GM18498 (cell line): ENCODE measurements at regions not wholly inside any gene's neighbourhood (a gene's known extent, or its start where the extent isn't known, plus 50 kb on each side); places are given as distances from the start of the nearest gene placed in this dataset.
"Not testable (repeated sequence)": the region's sequence is repeated elsewhere in the genome, so short reads cannot be mapped to it uniquely, and the experiment has no call there.

ENCODE experiments used
- ATAC-seq: cut with Tn5 transposase; IDR thresholded peaks from one replicate; pipeline ENCODE4 v1.9.1; 2021; ENCODE audit warnings: mild to moderate bottlenecking, moderate library complexity; ENCODE audit not compliant: unreplicated experiment

GRCh38 chr21:31538816-31539215 is 120.7 kb upstream of the SOD1 start:
- no peak for ATAC-seq

- ATAC-seq: no peak
These were observed 121.5 kb upstream of the SOD1 start for GRCh38 chr21:31537872-31538576.

GRCh38 chr21:31536138-31536537 is 123.4 kb upstream of the SOD1 start:
- ATAC-seq: no peak

DNA sequence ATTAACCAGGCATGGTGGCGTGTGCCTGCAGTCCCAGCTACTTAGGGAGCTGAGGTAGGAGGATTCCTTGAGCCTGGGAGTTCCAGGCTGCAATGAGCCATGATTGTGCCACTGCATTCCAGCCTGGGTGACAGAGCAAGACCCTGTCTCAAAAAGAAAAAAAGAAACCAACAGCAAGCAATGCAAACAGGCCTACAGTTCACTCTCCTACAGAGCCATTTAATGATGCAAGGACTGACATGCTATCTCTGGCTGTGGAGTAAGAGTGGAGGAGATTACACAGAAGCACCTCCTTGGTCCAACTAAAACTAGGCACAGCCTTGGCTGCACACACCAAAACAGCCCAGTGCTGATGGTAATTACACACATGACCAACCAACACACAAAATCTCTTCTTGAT is 127.5 kb upstream of the SOD1 start:
- ATAC-seq: no peak

DNA sequence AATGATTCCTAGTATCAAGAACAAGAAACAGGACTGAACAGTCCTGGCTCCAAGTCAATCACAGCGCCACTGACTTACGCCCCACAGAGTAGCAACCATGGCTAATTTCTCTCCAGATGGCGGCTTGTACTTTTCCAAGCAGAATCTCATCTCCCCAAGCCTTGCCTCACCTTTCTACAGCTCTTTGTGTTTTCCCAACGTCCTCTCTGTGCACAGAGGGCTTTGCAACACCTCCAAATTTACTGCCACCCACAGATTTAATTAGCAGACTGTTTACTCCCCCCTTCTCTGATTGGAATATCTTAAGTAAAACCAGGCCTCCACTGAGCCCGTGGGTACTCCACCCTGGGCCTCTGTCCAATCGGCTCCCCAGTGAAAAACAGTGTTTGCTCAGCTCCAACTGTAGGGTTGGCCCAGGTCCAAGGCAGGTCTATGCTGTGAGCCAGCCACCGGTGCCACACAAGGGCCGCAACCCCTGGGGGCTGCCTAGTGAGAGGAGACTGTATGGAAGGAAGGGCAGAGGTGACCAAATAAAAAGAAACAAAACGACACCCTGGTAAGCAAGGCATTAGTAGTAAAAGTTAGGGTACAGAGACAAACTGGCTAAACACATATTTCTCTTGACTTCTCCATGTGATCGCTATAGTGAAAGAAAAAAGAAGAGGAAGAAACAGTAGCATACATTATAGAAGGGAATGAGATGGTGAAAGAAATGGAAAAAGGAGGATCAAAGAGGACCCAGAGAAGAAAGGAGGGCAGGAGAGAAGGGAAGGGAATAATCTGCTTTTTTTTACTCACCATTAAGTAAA is 128.4 kb upstream of the SOD1 start:
- ATAC-seq: no peak

GRCh38 chr21:31530364-31530763 is 129.1 kb upstream of the SOD1 start:
- no peak for ATAC-seq

GRCh38 chr21:31529406-31529805 is 130.1 kb upstream of the SOD1 start:
- ATAC-seq: no peak

GRCh38 chr21:31526040-31526439 is 133.5 kb upstream of the SOD1 start:
- no peak for ATAC-seq

DNA sequence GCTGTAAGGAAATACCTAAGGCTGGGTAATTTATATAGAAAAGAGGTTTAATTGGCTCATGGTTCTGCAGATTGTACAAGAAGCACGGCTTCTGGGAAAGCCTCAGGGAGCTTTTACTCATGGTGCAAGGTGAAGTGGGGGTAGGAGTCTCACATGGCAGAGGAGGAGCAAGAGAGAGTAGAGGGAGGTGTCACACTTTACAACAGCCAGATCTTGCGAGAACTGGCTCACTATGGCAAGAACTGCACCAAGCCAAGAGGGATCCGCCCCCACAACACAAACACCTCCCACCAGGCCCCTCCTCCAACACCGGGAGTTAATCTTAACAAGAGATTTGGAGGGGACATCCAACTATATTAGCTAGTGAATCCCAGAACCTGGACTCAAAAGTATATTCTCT is 135.4 kb upstream of the SOD1 start:
- ATAC-seq: no peak

DNA sequence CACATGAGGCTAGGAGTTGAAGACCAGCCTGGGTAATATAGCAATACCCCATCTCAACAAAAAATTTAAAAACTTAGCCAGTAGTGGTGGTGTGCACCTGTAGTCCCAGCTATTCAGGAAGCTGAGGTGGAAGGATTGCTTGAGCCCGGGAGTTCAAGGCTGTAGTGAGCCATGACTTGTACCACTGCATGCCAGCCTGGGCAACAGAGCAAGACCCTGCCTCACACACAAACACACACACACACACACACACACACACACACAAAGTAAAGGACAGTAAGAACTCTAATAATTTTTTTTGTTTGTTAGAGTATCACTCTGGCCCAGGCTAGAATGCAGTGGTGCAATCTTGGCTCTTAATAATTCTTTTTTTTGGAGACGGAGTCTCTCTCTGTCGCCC is 138.0 kb upstream of the SOD1 start:
- no peak for ATAC-seq

GRCh38 chr21:31520561-31521098 is 138.9 kb upstream of the SOD1 start:
- no peak for ATAC-seq

DNA sequence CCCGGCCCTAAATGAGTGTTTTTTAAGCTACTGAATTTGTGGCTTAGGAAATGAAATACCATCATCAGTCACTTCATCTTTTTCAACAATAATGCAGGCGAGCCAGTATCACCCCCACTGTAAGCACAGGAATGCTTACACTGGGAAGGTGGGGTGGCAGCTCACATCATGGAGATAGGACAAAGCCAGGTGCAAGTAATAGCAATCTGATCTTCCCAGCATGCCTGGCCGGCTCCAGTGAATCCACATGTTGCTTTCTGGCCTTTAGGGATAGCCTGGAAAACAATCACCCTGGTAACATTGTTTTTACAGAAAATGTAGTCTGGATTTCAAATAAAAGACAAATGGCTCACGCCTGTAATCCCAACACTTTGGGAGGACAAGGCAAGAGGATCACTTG is 140.9 kb upstream of the SOD1 start:
- ATAC-seq: no peak

- no peak for ATAC-seq
These were observed 141.7 kb upstream of the SOD1 start for GRCh38 chr21:31517664-31518414.

DNA sequence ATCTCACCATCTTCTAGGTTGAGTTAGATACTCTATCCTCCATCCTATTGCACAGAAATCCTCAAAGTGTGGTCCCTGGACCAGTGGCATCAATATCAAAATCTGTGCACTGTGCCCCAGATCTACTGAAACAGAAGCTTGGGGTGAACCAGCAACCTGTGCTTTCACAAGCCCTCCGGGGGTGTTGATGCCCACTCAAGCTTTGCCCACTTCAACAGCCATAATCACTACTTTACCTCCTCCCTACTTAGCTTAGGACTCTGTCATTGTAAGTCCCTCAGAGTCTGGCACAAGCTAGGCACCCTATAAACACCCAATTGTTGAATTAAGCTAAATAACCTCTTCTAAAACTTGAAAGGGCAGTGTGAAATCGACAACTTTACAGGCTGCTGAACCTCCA is 144.2 kb upstream of the SOD1 start:
- no peak for ATAC-seq

DNA sequence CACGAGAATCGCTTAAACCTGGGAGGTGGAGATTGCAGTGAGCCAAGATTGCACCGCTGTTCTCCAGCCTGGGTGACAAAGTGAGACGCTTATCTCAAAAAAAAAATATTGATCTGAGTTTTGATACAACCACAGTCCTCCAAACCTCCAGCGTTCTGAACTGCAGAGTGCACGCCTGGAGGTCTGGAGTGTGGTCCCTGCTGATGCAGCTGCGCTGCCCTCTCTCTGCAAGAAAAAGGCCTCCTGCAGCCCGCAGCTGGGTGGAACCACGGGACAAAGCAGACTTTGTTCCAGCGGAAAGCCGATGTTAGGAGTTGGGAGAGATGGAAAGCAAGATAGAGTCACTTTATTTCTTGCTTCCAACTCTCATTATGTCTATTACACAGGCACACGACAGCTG is 144.9 kb upstream of the SOD1 start:
- ATAC-seq: no peak

- not testable (repeated sequence) for ATAC-seq
These were observed 146.0 kb upstream of the SOD1 start for GRCh38 chr21:31513541-31513940.

- not testable (repeated sequence) for ATAC-seq
These were observed 147.5 kb upstream of the SOD1 start for GRCh38 chr21:31511999-31512398.

DNA sequence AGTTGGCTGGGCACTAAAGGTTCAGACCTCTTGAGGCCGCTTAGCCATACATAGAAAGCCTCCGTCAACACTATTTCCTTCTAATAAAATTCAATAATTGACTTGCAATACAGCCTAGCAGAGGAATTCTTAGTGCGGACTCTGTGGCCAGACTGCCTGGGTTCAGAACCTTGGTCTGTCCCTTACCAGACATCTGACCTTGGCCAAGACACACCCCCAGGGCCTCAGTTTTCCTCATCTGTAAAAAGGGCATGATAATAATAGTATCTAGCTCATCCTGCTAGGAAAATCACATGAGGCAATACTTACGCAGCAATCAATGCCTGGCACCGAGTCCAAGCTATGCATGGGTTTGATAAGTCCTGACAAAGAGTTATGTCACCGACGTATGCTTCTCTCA is 148.2 kb upstream of the SOD1 start:
- no peak for ATAC-seq

DNA sequence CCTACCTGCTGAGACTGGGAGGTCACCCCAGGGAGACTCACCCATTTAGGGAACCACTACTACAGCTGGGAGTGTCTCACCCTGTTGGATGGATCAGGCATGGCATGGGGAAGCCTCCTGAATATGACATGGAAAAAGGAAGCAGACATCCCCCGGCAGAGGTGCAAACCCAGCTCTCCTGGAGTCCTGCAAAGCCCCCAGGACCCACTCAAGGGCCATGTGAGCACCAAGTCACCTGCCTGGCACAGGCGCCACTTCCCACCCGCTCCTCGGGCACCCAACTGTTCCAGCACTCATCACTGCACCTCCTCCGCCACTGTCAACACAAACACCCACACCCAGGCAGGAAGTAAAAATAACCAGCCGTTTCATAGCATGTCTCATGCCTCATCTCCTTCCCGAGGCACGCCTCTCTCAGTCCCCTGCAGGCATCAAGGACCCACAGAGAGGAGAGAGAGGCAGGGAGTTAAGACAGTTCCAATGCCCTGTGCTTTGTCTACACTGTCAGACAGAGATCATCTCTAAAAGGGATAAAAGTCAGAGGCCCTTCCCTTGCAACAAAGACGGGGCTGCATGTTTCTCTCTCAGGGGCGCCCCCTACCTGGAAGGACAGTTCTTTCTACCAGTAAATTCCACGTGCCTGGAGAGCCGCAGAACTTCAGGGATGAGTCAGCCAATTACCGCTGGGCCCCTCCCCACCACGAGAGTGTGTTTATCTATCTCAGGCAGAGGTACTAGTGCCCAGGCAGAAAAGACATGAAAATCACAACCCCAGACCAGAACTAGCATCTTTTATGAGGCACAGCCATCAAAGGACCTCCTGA is 150.1 kb upstream of the SOD1 start:
- ATAC-seq: peak; percentile 42

- no peak for ATAC-seq
These were observed 153.5 kb upstream of the SOD1 start for GRCh38 chr21:31505975-31506374.

GRCh38 chr21:31503939-31504338 is 155.6 kb upstream of the SOD1 start:
- ATAC-seq: no peak
